Stimulated activated naive CD8-positive, alpha-beta T cell treated with anti-CD3 and anti-CD28 coated beads, Interleukin-15, Interleukin-2, amounts not matched to agents 100 ng/mL and 50 ng/mL, for 24 hours (primary cell): ENCODE measurements at regions not wholly inside any gene's neighbourhood (a gene's known extent, or its start where the extent isn't known, plus 50 kb on each side); places are given as distances from the start of the nearest gene placed in this dataset.

ENCODE experiments used
- H3K27ac Mint-ChIP-seq: one replicate; pipeline ENCODE4 v1.8.0; 2021; ENCODE audit warnings: mild to moderate bottlenecking, mixed read lengths
- H3K27me3 Mint-ChIP-seq: one replicate; pipeline ENCODE4 v1.8.0; 2021; ENCODE audit warnings: mixed read lengths
- H3K36me3 Mint-ChIP-seq: one replicate; pipeline ENCODE4 v1.8.0; 2021; ENCODE audit warnings: low read depth, mixed read lengths
- H3K4me1 Mint-ChIP-seq: one replicate; pipeline ENCODE4 v1.8.0; 2021; ENCODE audit warnings: low read depth, mixed read lengths
- H3K4me3 Mint-ChIP-seq: one replicate; pipeline ENCODE4 v1.8.0; 2021; ENCODE audit warnings: mild to moderate bottlenecking, mixed read lengths
- H3K9me3 Mint-ChIP-seq: one replicate; pipeline ENCODE4 v1.8.0; 2021; ENCODE audit warnings: mixed read lengths

- H3K4me1 Mint-ChIP-seq, result no peaks in the 10 kb centered on the region
- H3K4me3 Mint-ChIP-seq, result no peak overlapping the region
- H3K27me3 Mint-ChIP-seq, result no peaks in the 10 kb centered on the region
- H3K27ac Mint-ChIP-seq, result no peak overlapping the region
- peaks cover 16% of the 10 kb centered on the region for H3K9me3 Mint-ChIP-seq
- H3K36me3 Mint-ChIP-seq, result peaks cover 7% of the 10 kb centered on the region
These were observed 137.6 kb upstream of the CMC1 start for GRCh38 chr3:28103861-28104260.

DNA sequence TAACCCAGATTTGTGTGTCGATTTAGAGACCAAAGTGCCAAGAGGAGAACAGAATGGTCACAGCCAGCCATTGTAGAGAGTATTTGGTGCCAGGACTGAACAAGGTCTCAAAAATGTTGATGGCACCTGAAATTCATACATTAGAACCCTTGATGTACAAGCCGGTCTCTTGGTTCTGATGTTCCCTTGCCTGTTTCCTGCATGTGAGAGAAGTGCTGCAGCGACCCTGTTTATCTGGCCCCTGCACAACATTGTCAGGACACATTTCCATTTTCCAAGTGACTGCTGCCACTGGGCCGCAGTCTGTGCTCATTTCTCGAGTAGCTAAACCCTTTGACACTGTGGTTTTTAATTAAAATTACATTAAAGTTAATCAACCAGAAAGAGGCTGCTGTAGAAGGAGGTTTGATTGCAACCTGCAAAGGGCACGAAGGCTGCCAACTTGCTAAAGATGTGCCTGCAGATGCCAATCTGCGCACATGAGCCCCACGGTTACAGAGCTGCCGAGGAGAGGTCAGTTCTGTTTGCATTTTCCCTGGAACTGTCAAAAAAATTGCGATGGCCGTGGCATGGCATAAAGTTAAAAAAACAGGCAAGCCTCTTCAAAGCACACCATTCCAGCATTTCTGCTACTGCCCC, 136.4 kb upstream of the CMC1 start:
- Mint-ChIP-seq H3K27me3 (no peaks in the 10 kb centered on the region), H3K4me3 (no peak overlapping the region), H3K4me1 (no peaks in the 10 kb centered on the region), H3K9me3 (peaks cover 12% of the 10 kb centered on the region), H3K27ac (no peak overlapping the region), H3K36me3 (no peaks in the 10 kb centered on the region)

- peaks cover 3% of the 10 kb centered on the region for H3K9me3 Mint-ChIP-seq
- H3K4me3 Mint-ChIP-seq, result no peak overlapping the region
- H3K4me1 Mint-ChIP-seq, result no peaks in the 10 kb centered on the region
- no peaks in the 10 kb centered on the region for H3K27me3 Mint-ChIP-seq
- no peak overlapping the region for H3K27ac Mint-ChIP-seq
- H3K36me3 Mint-ChIP-seq, result no peaks in the 10 kb centered on the region
These were observed 131.6 kb upstream of the CMC1 start for GRCh38 chr3:28109829-28110228.

- Mint-ChIP-seq H3K36me3 (no peaks in the 10 kb centered on the region), H3K4me3 (no peak overlapping the region), H3K27me3 (no peaks in the 10 kb centered on the region), H3K9me3 (peaks cover 3% of the 10 kb centered on the region), H3K27ac (no peak overlapping the region), H3K4me1 (no peaks in the 10 kb centered on the region)
These were observed 130.6 kb upstream of the CMC1 start for GRCh38 chr3:28110869-28111268.

- no peaks in the 10 kb centered on the region for H3K4me1 Mint-ChIP-seq
- peaks cover 1% of the 10 kb centered on the region for H3K9me3 Mint-ChIP-seq
- no peak overlapping the region for H3K4me3 Mint-ChIP-seq
- H3K27me3 Mint-ChIP-seq, result no peaks in the 10 kb centered on the region
- no peaks in the 10 kb centered on the region for H3K36me3 Mint-ChIP-seq
- no peak overlapping the region for H3K27ac Mint-ChIP-seq
These were observed 126.5 kb upstream of the CMC1 start for GRCh38 chr3:28114893-28115292.

GRCh38 chr3:28115316-28115715, 126.1 kb upstream of the CMC1 start:
- Mint-ChIP-seq H3K4me3 (no peak overlapping the region), H3K36me3 (no peaks in the 10 kb centered on the region), H3K27me3 (no peaks in the 10 kb centered on the region), H3K27ac (no peak overlapping the region), H3K9me3 (no peaks in the 10 kb centered on the region), H3K4me1 (no peaks in the 10 kb centered on the region)

DNA sequence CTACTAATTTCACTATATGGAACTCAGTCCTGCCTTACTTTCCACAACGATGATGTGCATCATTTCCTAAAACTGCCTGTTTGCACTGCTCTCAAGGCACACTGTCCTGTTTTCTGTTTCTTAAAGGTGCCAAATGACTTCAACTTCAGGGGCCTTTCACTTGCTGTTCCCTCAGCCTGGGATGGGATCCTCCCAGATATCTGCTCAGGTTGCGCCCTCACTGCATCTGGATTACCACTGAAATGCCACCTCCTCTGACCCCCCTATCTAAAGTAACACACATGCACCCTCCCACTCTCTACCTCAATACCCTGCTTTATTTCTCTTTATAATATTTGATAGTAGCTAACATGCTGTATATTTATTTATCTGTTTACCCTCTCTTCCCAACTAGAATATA, 123.8 kb upstream of the CMC1 start:
- no peaks in the 10 kb centered on the region for H3K27me3 Mint-ChIP-seq
- no peaks in the 10 kb centered on the region for H3K36me3 Mint-ChIP-seq
- H3K4me3 Mint-ChIP-seq, result no peak overlapping the region
- H3K4me1 Mint-ChIP-seq, result no peaks in the 10 kb centered on the region
- H3K27ac Mint-ChIP-seq, result no peak overlapping the region
- H3K9me3 Mint-ChIP-seq, result no peaks in the 10 kb centered on the region

GRCh38 chr3:28118087-28118486, 123.3 kb upstream of the CMC1 start:
- no peaks in the 10 kb centered on the region for H3K27me3 Mint-ChIP-seq
- H3K36me3 Mint-ChIP-seq, result no peaks in the 10 kb centered on the region
- H3K27ac Mint-ChIP-seq, result no peak overlapping the region
- H3K4me1 Mint-ChIP-seq, result no peaks in the 10 kb centered on the region
- no peak overlapping the region for H3K4me3 Mint-ChIP-seq
- no peaks in the 10 kb centered on the region for H3K9me3 Mint-ChIP-seq

- Mint-ChIP-seq H3K27me3 (no peaks in the 10 kb centered on the region), H3K27ac (no peak overlapping the region), H3K36me3 (no peaks in the 10 kb centered on the region), H3K9me3 (no peaks in the 10 kb centered on the region), H3K4me3 (no peak overlapping the region), H3K4me1 (peaks cover 8% of the 10 kb centered on the region)
These were observed 119.2 kb upstream of the CMC1 start for GRCh38 chr3:28122227-28122626.

DNA sequence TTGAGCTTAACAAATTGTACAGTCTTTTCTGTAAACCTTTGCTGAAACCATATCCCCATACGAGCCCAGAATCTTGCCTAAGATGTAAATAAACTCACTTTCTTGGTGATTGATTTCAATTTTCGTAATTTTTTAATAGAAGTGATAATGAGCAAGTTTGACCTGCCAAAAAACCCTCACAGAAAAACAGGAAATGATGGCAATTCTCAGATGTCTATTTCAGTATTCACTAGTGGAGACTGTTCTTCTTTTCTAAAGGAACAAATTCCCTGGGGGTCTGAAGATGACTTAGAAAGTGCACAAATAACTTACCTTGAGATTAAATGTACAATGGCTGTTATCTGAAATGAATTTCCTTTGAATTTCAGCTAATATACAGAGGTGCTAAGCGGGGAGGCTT, 116.5 kb upstream of the CMC1 start:
- Mint-ChIP-seq H3K27ac (no peak overlapping the region), H3K27me3 (no peaks in the 10 kb centered on the region), H3K9me3 (no peaks in the 10 kb centered on the region), H3K4me3 (no peak overlapping the region), H3K4me1 (peaks cover 8% of the 10 kb centered on the region), H3K36me3 (no peaks in the 10 kb centered on the region)

DNA sequence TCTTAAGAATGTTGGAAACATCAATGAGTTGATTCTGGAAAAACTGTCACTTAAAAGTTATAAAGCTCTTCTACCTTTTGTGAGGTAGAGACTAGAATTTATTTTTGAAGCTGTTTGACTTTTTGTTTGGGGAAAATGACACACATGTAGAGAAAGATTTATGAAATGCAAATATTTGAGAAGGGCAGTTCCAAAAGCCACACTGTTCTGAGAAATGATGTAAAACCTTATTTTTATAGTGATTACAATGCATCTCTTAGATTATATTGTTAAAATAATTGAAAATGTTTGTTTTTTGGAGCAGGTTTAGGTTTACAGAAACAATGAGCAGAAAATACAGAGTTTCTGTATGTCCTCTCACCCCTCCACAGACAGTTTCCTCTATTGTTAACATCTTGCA, 116.1 kb upstream of the CMC1 start:
- Mint-ChIP-seq H3K36me3 (no peaks in the 10 kb centered on the region), H3K27ac (no peak overlapping the region)

GRCh38 chr3:28130836-28131235, 110.6 kb upstream of the CMC1 start:
- H3K36me3 Mint-ChIP-seq, result no peaks in the 10 kb centered on the region
- no peak overlapping the region for H3K4me3 Mint-ChIP-seq
- H3K27ac Mint-ChIP-seq, result no peak overlapping the region
- H3K4me1 Mint-ChIP-seq, result no peaks in the 10 kb centered on the region
- no peaks in the 10 kb centered on the region for H3K27me3 Mint-ChIP-seq
- no peaks in the 10 kb centered on the region for H3K9me3 Mint-ChIP-seq

More for the DNA sequence above, 116.1 kb upstream of the CMC1 start:
- Mint-ChIP-seq H3K4me3 (no peak overlapping the region), H3K27me3 (no peaks in the 10 kb centered on the region), H3K9me3 (no peaks in the 10 kb centered on the region), H3K4me1 (peaks cover 8% of the 10 kb centered on the region)

GRCh38 chr3:28132941-28133340, 108.5 kb upstream of the CMC1 start:
- H3K27ac Mint-ChIP-seq, result no peak overlapping the region
- H3K4me1 Mint-ChIP-seq, result no peaks in the 10 kb centered on the region
- H3K4me3 Mint-ChIP-seq, result no peak overlapping the region
- H3K9me3 Mint-ChIP-seq, result no peaks in the 10 kb centered on the region
- no peaks in the 10 kb centered on the region for H3K27me3 Mint-ChIP-seq
- no peaks in the 10 kb centered on the region for H3K36me3 Mint-ChIP-seq

DNA sequence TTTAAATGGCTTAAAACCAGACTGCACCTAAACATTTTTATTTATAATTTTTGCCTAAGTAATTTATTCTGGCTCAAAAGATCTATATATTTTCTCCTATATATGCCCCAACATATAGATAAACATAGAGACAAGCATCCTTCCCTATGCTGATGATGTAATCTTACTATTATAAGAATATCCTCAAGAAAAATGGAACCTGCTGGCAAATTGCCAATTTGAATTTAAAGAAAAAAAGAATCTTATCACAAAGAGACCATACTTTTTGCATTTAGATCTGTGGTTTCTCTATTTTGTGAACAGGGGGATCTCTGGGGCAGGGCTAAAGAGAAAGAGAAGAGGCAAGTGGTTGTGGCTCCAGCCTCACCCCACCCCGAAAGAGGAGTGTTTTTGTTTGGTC, 107.2 kb upstream of the CMC1 start:
- H3K27ac Mint-ChIP-seq, result no peak overlapping the region
- H3K27me3 Mint-ChIP-seq, result no peaks in the 10 kb centered on the region
- H3K4me1 Mint-ChIP-seq, result no peaks in the 10 kb centered on the region
- no peak overlapping the region for H3K4me3 Mint-ChIP-seq
- H3K36me3 Mint-ChIP-seq, result no peaks in the 10 kb centered on the region
- H3K9me3 Mint-ChIP-seq, result no peaks in the 10 kb centered on the region

DNA sequence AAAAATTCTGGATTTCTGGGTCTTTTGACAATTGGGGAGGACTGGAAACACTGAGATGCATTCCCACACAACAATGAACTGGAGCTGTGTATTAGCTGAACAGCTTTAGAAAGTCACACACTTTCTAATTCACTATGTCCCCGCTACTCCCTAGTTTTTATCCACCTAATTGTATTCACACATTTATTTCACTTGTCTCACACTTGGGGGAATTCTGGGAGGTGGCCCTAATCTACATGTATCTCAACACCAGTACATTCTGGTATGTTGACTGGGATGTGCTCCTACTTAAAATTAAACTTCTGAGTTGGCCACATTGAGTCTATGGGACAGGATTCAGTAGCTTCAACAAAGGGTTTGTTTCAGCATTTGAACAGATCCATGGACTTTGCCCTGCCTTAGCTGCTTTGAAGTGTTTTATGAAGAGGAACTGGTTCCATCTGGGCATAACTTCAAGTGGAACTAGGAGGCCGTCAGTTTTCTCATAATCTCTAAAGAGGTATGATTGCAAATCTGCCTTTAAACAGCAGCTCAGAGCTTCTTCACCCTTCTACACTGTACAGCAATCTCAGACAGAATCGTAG, 106.5 kb upstream of the CMC1 start:
- H3K4me1 Mint-ChIP-seq, result no peaks in the 10 kb centered on the region
- no peaks in the 10 kb centered on the region for H3K27me3 Mint-ChIP-seq
- no peak overlapping the region for H3K4me3 Mint-ChIP-seq
- H3K36me3 Mint-ChIP-seq, result no peaks in the 10 kb centered on the region
- H3K9me3 Mint-ChIP-seq, result no peaks in the 10 kb centered on the region
- no peak overlapping the region for H3K27ac Mint-ChIP-seq

GRCh38 chr3:28136607-28137216, 104.7 kb upstream of the CMC1 start:
- Mint-ChIP-seq H3K9me3 (no peaks in the 10 kb centered on the region), H3K4me3 (no peak overlapping the region), H3K27ac (no peak overlapping the region), H3K4me1 (no peaks in the 10 kb centered on the region), H3K36me3 (no peaks in the 10 kb centered on the region), H3K27me3 (no peaks in the 10 kb centered on the region)
